ENCODE measurements at regions not wholly inside any gene's neighbourhood (a gene's known extent, or its start where the extent isn't known, plus 50 kb on each side); places are given as distances from the start of the nearest gene placed in this dataset.
"Not testable (repeated sequence)": the region's sequence is repeated elsewhere in the genome, so short reads cannot be mapped to it uniquely, and the experiment has no call there.

DNA sequence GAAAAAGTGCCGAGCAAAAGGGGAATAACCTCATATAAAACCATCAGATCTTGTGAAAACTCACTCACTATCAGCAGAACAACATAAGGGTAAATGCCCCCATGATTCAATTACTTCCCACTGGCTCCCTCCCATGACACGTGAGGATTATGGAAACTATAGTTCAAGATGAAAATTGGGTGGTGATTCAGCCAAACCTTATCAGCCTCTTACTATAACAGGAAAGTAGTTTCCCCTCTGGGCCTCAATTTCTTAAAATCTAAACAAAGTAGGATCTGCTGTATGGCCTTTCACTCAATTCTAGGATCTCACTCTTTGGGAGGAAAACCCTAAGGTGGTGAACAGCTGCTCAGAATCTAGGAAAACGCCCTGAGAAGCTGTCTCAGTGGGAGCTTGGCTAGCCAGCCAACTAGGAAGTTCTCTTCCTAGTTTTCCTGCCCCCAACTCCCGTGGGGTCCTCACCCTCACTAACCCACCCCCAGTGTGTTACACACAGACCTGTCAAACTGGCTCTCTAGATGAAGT, 1017.1 kb upstream of the HS3ST1 start:
- DNase-seq, result no peak

DNA sequence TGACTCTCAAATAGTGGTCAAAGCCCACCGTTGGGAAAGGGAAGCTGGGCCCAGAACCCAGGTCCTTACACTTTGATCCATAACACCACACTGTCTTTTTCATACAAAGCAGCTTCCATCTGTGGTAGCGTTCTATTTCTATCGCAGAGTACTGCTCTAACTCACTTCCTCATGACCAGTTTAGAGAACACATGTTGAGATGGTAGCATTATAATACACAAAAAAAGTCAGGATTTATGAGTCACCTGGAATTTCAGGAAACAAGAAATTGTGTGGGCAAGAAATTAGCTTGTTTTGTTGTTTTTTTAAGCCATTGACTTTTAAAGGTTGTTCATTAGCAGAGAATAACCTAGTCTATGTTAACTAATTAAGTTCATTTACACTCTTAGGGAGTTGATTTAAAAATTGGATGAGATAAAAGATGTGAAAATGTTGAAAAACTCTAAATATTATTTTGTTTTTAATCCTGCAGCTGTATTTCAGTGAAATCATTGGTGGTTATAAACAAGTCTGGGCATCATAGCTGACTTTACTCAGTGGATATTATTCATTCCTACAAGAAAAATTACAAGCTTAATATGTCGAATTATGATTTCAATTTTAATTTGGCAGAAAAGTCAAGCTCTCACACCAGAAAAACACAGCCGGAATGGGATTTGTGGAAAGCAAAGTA, 1011.1 kb upstream of the HS3ST1 start:
- DNase-seq, result no peak

DNA sequence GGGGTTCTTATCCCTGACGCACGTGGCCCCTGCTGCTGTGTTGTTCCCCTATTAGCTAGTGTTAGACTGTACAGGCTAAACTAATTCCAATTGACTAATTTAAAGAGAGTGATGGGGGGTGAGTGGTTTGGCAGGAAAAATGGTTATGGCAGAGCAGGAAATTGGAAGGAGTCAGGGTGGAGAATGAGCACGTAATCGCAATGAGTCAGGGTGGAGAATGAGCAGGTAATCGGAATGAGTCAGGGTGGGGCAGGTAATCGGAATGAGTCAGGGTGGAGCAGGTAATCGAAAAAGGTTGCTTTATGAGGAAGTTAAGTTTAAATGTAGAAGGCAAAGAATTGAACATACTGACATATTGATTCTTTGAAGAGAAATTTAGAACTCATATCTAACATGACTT, 1002.6 kb upstream of the HS3ST1 start:
- DNase-seq, result not testable (repeated sequence)

DNA sequence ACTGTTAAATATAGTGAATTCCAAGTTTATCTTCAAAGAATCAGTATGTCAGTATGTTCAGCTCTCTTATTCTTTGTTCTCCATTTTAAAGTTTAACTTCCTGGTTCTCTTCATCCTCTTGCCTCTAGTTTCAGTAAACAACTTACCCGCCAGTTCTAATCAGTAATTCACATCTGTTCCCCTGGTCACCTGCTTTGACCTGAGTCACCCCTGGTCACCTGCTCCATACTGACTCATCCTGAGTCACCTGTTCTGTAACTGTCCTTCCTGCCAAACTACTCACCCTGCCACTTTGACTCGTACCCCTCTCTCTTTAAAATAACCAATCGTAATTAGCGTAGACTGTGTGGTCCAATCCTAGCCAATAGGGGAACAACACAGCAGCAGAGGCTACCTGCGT, 992.7 kb upstream of the HS3ST1 start:
- no peak for DNase-seq

GRCh38 chr4:12416755-12417154, 988.1 kb upstream of the HS3ST1 start:
- no peak for DNase-seq

- DNase-seq, result no peak
Observed at GRCh38 chr4:12414181-12414812, 985.6 kb upstream of the HS3ST1 start.

- DNase-seq, result no peak
Observed at GRCh38 chr4:12411072-12411471, 982.4 kb upstream of the HS3ST1 start.

- peak; percentile 7 for DNase-seq
Observed at GRCh38 chr4:12409507-12410190, 981.0 kb upstream of the HS3ST1 start.

GRCh38 chr4:12408364-12408763, 979.7 kb upstream of the HS3ST1 start:
- DNase-seq, result no peak

GRCh38 chr4:12403175-12403574, 974.5 kb upstream of the HS3ST1 start:
- DNase-seq, result no peak

- DNase-seq, result no peak
Observed at GRCh38 chr4:12399781-12400180, 971.1 kb upstream of the HS3ST1 start.

DNA sequence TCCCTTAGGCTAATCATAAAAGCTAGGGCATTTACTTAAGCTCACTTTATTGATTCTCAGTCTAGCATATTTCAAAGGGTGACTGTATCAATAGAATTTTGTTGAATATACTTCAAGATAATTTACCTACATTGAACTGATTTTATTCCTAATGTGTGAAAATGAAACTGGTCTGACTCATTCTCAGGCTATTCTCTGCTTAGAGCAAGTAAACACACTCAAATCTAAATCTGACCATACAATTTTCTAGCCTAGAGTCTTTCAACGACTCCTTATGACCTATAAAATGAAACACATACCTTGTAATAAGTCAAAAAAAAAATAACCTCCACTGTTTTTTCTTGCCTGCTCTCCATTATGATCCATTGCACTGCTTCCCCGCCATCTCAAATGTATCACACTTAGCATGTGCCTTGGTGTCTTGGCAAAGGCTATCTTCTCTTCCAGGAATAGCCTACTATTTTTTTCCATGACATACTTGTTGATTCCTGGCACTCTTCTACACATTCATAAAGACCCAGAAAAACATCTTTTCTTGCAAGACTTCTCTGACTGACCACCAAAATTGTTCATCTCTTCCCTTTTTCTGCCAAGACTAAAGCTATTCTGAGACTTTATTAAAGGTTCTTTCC, 965.1 kb upstream of the HS3ST1 start:
- no peak for DNase-seq

GRCh38 chr4:12389604-12390003, 960.9 kb upstream of the HS3ST1 start:
- no peak for DNase-seq

DNA sequence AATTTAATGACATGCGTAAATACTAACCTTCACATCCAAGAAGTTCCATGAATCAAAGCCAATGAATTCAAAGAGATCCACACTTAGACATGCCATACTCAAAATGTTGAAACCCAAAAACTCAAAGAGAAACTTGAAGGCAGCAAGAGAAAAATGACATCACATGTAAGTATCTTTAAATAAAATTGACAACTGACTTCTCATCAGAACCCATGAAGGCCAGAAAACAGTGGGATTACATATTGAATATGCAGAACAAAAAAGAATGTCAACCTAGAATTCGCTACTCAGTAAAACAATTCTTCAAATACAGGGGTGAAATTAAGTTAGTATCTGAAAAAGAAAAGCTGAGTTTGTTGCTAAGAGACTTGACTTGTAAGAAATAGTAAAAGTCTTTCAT, 953.9 kb upstream of the HS3ST1 start:
- DNase-seq, result no peak

DNA sequence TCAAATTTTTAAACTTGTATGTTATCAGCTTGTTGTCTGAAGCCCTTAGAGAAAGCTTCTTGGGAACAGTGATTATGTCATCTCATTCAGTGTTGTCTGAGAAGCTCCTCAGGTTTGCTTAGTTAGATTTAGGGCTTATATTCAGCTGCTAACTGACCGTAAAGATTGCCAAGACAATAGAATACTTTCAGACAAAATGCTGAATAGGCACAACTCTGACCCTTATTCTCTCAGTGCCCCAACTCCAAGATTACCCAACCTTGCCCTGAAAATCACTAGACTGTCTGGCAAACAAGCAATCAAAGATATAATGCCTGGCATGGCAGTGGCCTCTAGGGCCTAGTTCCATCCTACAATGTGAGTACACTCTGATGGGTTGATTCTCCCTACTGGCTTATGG, 950.5 kb upstream of the HS3ST1 start:
- no peak for DNase-seq

GRCh38 chr4:12375805-12376204, 947.1 kb upstream of the HS3ST1 start:
- DNase-seq, result no peak

DNA sequence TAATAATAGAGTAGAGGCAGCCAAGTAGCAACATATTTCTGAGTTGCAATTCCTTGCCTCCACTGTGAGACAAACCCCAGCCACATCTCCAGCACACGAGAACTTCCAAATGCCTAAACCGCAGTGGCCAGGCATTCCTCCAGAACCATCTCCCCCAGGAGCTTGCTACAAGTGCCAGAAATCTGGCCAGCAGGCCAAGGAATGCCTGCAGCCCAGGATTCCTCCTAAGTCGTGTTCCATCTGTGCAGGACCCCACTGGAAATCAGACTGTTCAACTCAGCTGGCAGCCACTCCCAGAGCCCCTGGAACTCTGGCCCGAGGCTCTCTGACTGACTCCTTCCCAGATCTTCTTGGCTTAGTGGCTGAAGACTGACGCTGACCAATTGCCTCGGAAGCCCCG, 937.2 kb upstream of the HS3ST1 start:
- not testable (repeated sequence) for DNase-seq

DNA sequence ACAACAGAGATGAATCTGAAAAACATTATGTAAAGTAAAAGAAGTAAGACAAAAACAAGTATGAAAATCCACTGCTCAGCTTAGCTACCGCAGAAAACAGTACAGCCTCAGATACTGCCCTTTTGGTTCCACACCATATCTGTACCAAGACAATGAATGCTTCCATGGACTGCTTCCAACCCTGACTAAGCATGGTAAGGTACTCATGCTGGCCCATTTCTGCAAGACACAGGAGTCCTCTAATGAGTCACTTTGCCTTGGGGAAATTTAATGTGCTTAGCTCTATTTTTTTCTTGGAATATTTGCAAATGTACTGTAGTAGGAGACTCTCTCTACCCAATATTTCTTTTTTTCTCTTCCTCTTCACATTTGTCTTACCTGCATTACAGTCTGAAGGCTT, 931.7 kb upstream of the HS3ST1 start:
- no peak for DNase-seq

GRCh38 chr4:12359420-12359819, 930.7 kb upstream of the HS3ST1 start:
- no peak for DNase-seq

- not testable (repeated sequence) for DNase-seq
Observed at GRCh38 chr4:12333083-12333482, 904.4 kb upstream of the HS3ST1 start.

DNA sequence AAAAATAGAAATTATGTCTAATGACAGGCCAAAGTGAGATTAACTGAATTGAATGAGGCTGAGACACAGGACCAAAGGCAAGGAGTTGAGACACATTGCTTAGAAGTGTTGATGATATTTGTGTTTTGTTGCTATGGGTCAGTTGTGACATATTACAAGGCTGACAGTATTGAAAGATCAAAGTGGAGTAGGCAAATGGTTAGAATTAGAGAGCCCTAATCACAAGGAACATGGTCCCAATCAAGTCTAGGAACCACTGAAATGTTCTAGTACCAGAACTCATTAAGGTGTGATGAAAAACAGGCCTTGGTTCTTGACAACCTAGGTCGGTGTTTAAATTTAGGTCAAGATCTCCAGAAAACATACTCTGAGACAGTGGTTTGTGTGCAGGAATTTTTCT, 896.3 kb upstream of the HS3ST1 start:
- DNase-seq, result no peak

DNA sequence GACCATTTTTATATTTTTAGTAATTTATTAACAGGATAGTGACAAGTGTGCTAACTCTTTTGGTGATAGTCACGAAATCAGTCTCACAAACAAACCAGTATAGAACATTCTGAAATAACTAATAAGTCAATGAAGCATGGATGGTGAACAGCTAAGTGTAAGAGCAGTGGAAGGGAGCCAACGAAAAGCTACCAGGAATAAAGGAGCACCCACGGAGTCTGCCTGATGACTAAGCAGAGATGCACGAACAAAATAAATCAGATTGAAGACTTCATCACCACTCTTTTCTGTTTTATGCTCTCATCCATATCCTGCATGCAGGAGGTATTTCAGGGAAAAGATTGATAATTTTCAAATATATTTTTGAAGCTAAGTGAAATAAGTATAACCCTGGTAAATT, 891.1 kb upstream of the HS3ST1 start:
- no peak for DNase-seq

DNA sequence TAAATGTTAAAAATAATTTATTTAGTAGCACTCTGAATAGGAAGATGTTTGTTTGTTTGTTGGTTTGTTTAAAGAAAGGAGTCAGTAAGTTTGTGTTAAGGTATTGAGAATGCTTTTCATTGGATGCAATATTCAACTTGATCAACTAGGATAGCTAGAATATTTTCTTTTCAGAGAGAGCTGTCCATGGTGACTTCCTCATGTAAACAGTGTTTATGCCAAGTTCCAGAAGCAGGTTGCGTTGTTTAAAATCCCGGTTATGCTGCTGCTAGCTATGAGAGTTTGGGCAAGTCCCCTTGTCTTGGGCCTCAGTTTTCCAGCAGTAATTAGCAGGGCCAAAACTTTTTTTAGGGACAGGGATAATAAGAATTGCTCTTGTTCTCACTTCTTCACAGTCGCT, 876.2 kb upstream of the HS3ST1 start:
- no peak for DNase-seq

DNA sequence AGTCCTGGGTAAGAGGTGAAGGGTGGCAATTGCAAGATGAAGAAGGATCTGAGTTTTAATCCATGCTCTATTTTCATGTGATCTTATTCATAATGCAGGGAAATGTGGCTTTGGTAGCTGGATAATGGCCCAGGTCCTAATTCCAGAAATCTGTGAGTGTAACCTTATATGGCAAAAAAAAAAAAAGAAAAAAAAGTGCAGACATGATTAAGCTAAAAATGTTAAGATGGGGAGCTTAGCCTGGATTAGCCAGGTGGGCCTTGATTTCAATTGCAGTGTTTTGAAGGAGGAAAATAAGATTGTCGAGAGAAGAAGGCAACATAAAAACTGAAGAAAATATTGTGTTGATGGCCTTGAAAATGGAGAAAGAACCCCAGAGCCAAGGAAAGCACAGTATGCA, 867.7 kb upstream of the HS3ST1 start:
- no peak for DNase-seq
